PC-3 (cell line): ENCODE measurements at regions not wholly inside any gene's neighbourhood (a gene's known extent, or its start where the extent isn't known, plus 50 kb on each side); places are given as distances from the start of the nearest gene placed in this dataset.

Experiments used
- ATAC-seq: fragments of 200-7000 bp; cut with Tn5 transposase; 2 replicates; pipeline ENCODE4 v1.9.1; 2020; ENCODE audit warnings: mild to moderate bottlenecking, moderate library complexity
- BruUV-seq: library from RNA; stranded (reverse); fragments of 400-500 nt; replicated peaks from 2 replicates; lab custom pipeline; 2021; lab: Mats Ljungman, UMichigan
- CTCF ChIA-PET: fragments of 300-600 bp; sonication (Branson Sonifier 250); formaldehyde crosslinking; loops from one replicate; lab custom pipeline; 2022; ENCODE audit warnings: antibody characterized with exemption; lab: Charles Lee
- POLR2A ChIA-PET: fragments of 300-600 bp; sonication (Branson Sonifier 250); formaldehyde crosslinking; loops from one replicate; lab custom pipeline; 2022; ENCODE audit warnings: antibody characterized with exemption; ENCODE audit not compliant: unreplicated experiment; lab: Charles Lee
- DNase-seq: peaks from one replicate; pipeline ENCODE4 v3.0.0-alpha.2; 2015
- H2AFZ ChIP-seq: fragments of 300-600 bp; sonication (generic); 2 replicates; pipeline ENCODE4 v1.6.0; 2016; ENCODE audit warnings: antibody characterized with exemption, low read length
- H3F3A ChIP-seq: fragments of 300-600 bp; sonication (generic); one replicate; pipeline ENCODE4 v1.6.0; 2017; ENCODE audit warnings: antibody characterized with exemption, low read length, control low read depth, mild to moderate bottlenecking; ENCODE audit not compliant: unreplicated experiment
- H3K27ac ChIP-seq: fragments of 300-600 bp; sonication (generic); 2 replicates; pipeline ENCODE4 v1.5.1; 2016; ENCODE audit warnings: mild to moderate bottlenecking, low read length
- H3K27me3 ChIP-seq: fragments of 300-600 bp; sonication (generic); 2 replicates; pipeline ENCODE4 v1.6.1; 2016; ENCODE audit warnings: low read length, mixed read lengths
- H3K36me3 ChIP-seq: fragments of 300-600 bp; sonication (generic); 2 replicates; pipeline ENCODE4 v1.6.1; 2016; ENCODE audit warnings: low read depth, mixed run types, low read length, mixed read lengths
- H3K4me1 ChIP-seq: fragments of 300-600 bp; sonication (generic); 2 replicates; pipeline ENCODE4 v1.5.1; 2016; ENCODE audit warnings: low read length; ENCODE audit not compliant: insufficient read depth
- H3K4me2 ChIP-seq: fragments of 300-600 bp; sonication (generic); 2 replicates; pipeline ENCODE4 v1.6.0; 2016; ENCODE audit warnings: low read length
- H3K4me3 ChIP-seq: fragments of 300-600 bp; sonication (generic); 2 replicates; pipeline ENCODE4 v1.5.1; 2016; ENCODE audit warnings: mild to moderate bottlenecking, low read length, mixed read lengths
- H3K79me2 ChIP-seq: fragments of 300-600 bp; sonication (generic); 2 replicates; pipeline ENCODE4 v1.6.1; 2017; ENCODE audit warnings: low read length, mixed read lengths
- H3K9ac ChIP-seq: fragments of 300-600 bp; sonication (generic); 2 replicates; pipeline ENCODE4 v1.6.0; 2016; ENCODE audit warnings: mild to moderate bottlenecking, low read length
- H3K9me2 ChIP-seq: fragments of 300-600 bp; sonication (generic); replicated peaks from 2 replicates; pipeline ENCODE4 v1.6.1; 2016; ENCODE audit warnings: mixed run types, low read length, mixed read lengths
- H3K9me3 ChIP-seq: fragments of 300-600 bp; sonication (generic); 2 replicates; pipeline ENCODE4 v1.6.1; 2016; ENCODE audit warnings: low read length, mixed read lengths
- H4K20me1 ChIP-seq: fragments of 300-600 bp; sonication (generic); 2 replicates; pipeline ENCODE4 v1.6.1; 2016; ENCODE audit warnings: low read length, mixed read lengths
- EZH2 ChIP-seq: fragments of 300-600 bp; sonication (generic); IDR thresholded peaks from one replicate; pipeline ENCODE4 v1.6.1; 2017; ENCODE audit warnings: antibody characterized with exemption, mild to moderate bottlenecking, low read length; ENCODE audit not compliant: unreplicated experiment
- EZH2phosphoT487 ChIP-seq: fragments of 300-600 bp; sonication (generic); IDR thresholded peaks from 2 replicates; pipeline ENCODE4 v1.6.1; 2018; ENCODE audit warnings: mild to moderate bottlenecking, antibody characterized with exemption, low read length, borderline replicate concordance
- intact Hi-C: fragments of 100-400 bp; cut with micrococcal nuclease; formaldehyde crosslinking; loops from 2 replicates; pipeline ENCODE4 v1.9.0; 2023
- TF ChIP-seq, protein P1 (sequence below): fragments of 300-600 bp; sonication (generic); conservative IDR thresholded peaks from 2 replicates; pipeline ENCODE4 v1.5.1; 2017; ENCODE audit warnings: antibody characterized with exemption, low read depth, mild to moderate bottlenecking, low read length

GRCh38 chr3:65240366-65240765 is 552.6 kb upstream of the ADAMTS9 start:
- POLR2A ChIA-PET: no interaction called here
- H3K79me2 ChIP-seq: no peaks in the 10 kb centered on the region
- no peak overlapping the region for H3K9ac ChIP-seq
- H3K27ac ChIP-seq: no peak overlapping the region
- H3K9me3 ChIP-seq: no peaks in the 10 kb centered on the region
- no peak for TF ChIP-seq EZH2
- no peak for TF ChIP-seq EZH2phosphoT487
- TF ChIP-seq, protein P1, sequence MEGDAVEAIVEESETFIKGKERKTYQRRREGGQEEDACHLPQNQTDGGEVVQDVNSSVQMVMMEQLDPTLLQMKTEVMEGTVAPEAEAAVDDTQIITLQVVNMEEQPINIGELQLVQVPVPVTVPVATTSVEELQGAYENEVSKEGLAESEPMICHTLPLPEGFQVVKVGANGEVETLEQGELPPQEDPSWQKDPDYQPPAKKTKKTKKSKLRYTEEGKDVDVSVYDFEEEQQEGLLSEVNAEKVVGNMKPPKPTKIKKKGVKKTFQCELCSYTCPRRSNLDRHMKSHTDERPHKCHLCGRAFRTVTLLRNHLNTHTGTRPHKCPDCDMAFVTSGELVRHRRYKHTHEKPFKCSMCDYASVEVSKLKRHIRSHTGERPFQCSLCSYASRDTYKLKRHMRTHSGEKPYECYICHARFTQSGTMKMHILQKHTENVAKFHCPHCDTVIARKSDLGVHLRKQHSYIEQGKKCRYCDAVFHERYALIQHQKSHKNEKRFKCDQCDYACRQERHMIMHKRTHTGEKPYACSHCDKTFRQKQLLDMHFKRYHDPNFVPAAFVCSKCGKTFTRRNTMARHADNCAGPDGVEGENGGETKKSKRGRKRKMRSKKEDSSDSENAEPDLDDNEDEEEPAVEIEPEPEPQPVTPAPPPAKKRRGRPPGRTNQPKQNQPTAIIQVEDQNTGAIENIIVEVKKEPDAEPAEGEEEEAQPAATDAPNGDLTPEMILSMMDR: no peak
- no peaks in the 10 kb centered on the region for H3K4me1 ChIP-seq
- no peak overlapping the region for H3K4me3 ChIP-seq
- DNase-seq (no peak), ATAC-seq (no peak)
- no peaks in the 10 kb centered on the region for H3K36me3 ChIP-seq
- no peaks in the 10 kb centered on the region for H3K9me2 ChIP-seq
- intact Hi-C loops: no loop called here
- H2AFZ ChIP-seq: no peak overlapping the region
- CTCF ChIA-PET: no interaction called here
- no peaks in the 10 kb centered on the region for H3K27me3 ChIP-seq
- no peaks in the 10 kb centered on the region for H4K20me1 ChIP-seq
- no peak overlapping the region for H3K4me2 ChIP-seq
- no TSS peak for BruUV-seq
- no peaks in the 10 kb centered on the region for H3F3A ChIP-seq

DNA sequence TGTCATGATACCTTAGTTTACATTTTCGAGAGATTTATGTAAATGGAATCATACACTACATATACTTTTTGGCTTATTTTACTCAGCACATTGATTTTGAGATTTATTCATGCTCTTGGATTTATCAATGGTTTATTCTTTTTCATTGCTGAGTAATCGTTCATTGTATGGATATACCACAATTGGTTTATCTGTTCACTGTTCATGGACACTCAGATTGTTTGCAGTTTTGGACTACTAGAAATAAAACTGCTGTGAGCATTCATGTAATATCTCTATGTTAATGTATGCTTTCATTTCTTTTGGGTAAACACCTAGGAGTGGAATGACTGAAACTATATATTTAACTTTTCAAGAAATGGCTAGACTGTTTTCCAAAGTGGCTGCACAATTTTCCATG is 550.9 kb upstream of the ADAMTS9 start:
- Histone ChIP-seq H3K9me3 (no peaks in the 10 kb centered on the region), H2AFZ (no peak overlapping the region), H3K79me2 (no peaks in the 10 kb centered on the region), H3K36me3 (no peaks in the 10 kb centered on the region), H3F3A (no peaks in the 10 kb centered on the region), H3K4me2 (no peak overlapping the region), H3K9me2 (no peaks in the 10 kb centered on the region), H3K9ac (no peak overlapping the region), H4K20me1 (no peaks in the 10 kb centered on the region), H3K4me1 (no peaks in the 10 kb centered on the region), H3K27me3 (no peaks in the 10 kb centered on the region), H3K4me3 (no peak overlapping the region), H3K27ac (no peak overlapping the region)
- no TSS peak for BruUV-seq
- TF ChIP-seq EZH2: no peak
- TF ChIP-seq, protein P1: no peak
- no peak for ATAC-seq
- intact Hi-C loops: no loop called here
- ChIA-PET POLR2A (interaction anchor here (0.6 kb wide), 1 partner anchor 12 kb away, joined by 4 read pairs; no protein-coding TSS in a partner anchor), CTCF (no interaction called here)
- no peak for DNase-seq

DNA sequence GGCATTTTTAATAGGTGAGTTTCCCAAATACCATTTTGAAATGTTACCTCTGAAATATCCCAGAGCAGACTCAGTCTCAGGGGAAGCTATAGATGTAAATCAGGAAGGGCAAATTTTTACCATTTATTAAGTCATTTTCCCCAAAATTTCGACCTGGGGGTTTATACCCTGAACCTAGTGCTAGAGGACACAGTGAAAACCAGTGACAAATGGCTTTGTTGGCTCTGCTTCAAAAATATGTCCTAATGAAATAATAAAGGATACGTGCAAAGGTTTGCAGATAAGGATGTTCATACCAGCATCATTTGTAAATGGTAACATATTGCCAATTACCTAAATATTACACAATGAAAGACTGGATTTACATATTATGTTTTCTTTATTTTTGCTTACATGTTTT is 546.7 kb upstream of the ADAMTS9 start:
- Histone ChIP-seq H3K9ac (no peak overlapping the region), H3K9me2 (no peaks in the 10 kb centered on the region), H3K79me2 (no peaks in the 10 kb centered on the region), H3K27me3 (no peaks in the 10 kb centered on the region), H3K4me1 (no peaks in the 10 kb centered on the region), H3F3A (no peaks in the 10 kb centered on the region), H3K4me3 (no peak overlapping the region), H3K4me2 (no peak overlapping the region), H3K9me3 (no peaks in the 10 kb centered on the region), H3K27ac (no peak overlapping the region), H2AFZ (no peak overlapping the region), H3K36me3 (no peaks in the 10 kb centered on the region), H4K20me1 (no peaks in the 10 kb centered on the region)
- ATAC-seq: no peak
- intact Hi-C loops: no loop called here
- POLR2A ChIA-PET: no interaction called here
- CTCF ChIA-PET: no interaction called here
- no TSS peak for BruUV-seq
- no peak for DNase-seq
- TF ChIP-seq, protein P1: no peak
- TF ChIP-seq EZH2 (no peak), EZH2phosphoT487 (no peak)
